Suppressor macrophage (primary cell): ENCODE measurements at regions not wholly inside any gene's neighbourhood (a gene's known extent, or its start where the extent isn't known, plus 50 kb on each side); places are given as distances from the start of the nearest gene placed in this dataset.

Experiments
- DNase-seq, 4 experiments: peaks; one replicate each; pipeline ENCODE4 v3.0.0-alpha.2; 2020 to 2022

DNA sequence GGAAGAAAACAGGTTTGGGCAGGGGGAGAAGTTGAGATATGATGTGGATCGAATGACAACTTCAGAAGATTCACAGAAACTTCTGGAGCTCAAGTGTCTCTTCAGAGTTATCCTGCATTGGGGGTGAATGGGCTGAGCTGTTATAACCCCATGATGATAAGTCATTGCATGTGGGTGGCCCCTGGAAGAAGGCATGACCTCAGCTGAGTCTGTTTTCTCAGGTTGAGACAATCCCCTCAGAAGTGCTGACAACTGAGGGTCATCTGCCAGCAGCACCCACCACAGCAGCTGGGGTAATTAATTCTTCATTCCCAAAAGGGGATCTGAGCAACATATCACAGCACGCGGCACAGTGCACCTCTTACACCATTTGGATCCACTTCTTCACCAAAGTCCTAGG lies 138.6 kb upstream of the CAMK1G start:
- peak; percentile 47 to 80 (median 66) for DNase-seq

DNA sequence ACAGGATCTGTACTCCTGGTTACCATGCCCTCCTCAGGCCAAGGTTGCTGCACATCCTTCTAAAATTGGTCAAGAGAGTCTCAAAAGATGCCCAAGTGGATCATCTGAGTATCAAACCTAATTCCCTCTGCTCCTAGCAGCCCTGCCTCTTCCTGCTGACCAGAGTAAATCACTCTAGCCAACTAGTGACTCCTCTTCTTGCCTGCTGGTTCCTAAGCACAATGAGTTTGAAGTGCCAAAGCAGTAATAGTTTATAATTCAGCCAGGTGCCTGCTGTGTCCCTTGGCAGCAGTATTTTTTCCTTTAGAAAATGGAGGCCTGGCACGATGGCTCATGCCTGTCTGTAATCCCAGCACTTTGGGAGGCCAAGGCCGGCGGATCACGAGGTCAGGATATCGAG lies 137.9 kb upstream of the CAMK1G start:
- DNase-seq = no peak

DNA sequence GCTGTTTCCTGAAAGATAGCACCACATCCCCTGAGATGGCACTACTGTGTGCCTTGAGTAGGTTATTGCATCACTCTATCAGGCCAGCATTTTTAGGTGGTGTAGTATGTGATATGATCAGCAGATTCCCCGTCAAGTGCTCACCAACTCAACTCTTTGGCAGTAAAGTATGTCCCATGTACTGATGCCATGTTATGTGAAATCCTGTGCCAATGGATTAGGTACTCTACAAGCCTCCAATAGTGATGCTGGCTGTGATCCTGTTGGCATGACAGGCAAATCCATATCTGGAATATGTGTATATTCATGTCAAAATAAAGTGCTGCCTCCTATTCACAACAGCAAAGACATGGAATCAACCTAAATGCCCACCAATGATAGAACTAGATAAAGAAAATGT lies 137.2 kb upstream of the CAMK1G start:
- DNase-seq = no peak

DNA sequence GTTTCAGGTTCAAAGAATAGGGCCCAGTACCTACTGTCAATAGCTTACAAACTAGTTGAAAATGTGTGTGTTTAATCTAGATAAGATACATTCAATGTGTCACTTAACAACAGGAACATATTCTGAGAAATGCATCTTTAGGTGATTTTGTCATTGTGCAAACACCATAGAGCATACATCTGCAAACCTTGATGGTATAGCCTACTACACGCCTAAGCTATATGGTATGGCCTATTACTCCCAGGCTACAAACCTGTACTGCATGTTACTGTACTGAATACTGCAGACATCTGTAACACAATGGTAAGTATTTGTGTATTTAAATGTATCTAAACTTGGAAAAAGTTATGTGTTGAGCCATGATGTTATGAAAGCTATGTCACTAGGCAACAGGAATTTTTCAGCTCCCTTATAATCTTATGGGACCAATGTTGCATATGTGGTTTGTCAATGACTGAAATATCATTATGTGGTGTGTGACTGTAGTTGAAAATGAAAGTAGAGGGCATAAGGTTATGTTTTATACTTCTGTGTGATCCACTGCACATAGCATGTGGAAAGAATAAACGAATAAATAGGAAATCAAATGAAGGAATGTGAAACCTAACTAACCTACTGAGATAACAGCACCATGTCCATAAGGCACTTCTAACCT lies 129.0 kb upstream of the CAMK1G start:
- no peak for DNase-seq

DNA sequence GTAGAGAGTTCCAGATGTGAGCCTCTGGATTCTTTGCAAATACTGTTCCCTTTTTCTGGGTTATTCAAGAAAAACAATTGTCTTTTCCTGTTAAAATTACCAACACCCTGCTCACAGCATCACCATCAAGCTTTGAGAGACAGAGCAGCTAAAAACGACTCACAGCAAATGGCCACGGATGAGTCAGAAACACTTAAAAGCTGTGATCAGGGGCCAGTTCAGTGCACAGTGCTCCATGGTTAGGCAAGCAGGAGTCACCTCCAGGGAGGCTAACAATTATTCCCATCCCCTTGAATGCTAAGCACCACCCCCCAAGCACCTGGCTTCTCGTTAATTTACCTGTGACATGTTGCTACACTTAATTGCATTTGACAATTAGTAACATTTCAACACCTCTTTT lies 128.4 kb upstream of the CAMK1G start:
- DNase-seq = peak in 3 of 4 experiments; percentile 11 to 50 (median 20)

DNA sequence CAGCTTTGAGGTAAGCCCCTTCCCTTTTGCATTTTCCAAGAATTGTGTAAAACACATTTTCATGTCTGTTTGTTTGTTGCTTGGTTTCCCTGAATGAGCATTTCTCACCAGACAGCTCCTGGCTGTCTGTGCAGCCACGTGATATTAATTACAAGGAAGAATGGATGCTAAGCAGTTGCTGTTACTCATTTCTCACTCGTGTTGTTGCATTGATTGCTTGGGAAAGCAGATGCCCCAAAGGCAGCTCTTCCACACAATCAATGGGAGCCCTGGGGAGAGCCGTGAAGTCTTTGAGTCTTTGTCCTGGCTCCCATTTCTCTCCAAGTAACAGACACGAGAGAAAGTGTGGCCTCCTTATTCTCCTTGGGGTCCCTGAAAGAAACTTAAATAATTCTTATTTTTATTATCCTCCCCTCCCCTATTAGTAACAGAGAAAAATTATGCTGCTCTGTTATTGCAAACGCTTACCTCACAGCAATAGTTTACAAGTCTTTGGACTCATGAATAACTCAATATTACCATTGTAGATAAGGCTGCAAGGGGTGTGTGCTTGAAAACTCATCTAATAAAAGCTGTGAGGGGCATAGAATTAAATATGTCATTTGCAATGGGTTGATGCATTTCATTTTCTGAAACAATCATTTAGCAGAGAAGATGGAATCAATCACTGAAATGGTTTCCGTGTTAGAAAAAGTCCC lies 127.7 kb upstream of the CAMK1G start:
- DNase-seq = no peak

DNA sequence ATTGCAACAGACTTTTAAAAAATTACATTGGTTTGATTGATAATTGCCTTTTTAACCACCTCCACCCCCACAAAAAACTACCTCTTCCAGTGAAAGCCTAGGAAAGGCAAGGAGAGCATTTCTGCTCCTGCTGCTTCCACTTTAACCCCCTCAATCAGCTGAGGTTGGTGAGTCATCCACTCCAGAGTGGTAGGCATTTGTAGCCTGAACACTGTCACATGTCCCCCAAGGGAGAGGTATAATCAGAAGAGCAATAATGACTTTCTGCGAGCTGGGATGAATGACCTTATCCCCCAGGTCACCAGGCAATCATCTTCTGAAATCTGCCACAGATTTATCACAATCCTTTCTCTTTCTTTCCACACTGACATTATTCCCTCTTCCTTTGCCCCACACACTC lies 126.6 kb upstream of the CAMK1G start:
- DNase-seq = peak; percentile 18 to 72 (median 54)

DNA sequence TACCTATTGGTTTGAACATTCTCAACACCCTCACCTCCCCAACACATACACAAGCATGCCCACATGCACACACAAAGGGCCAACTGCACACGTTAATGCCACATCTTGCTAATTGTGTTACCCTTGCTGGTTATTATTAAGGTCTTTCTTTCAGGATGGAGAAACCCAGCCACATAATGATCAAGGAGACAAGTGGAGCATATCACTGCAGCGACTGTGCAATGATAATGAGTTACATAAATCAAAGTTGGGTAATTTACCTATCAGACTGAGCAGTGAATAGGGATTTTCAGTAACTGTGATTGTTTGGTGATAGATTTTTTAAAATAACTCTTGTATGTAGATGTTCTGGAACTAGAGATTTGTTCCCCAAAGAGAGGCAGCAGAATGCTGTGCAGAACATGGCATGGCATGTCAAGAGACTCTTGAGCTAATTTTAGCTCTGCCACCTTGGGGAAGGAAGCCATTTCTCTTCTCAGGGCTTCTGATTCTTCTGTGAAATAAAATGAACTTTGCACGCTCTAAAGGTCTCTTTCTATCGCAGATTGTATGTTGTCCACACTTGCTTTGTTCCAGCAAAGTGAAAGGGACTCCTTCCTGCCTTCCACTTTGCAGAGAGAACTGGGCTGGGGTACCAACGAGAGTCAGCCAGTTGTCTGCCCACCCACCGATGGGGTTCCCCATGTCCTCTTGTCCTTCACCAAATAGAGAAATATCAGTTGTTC lies 126.0 kb upstream of the CAMK1G start:
- DNase-seq = no peak

DNA sequence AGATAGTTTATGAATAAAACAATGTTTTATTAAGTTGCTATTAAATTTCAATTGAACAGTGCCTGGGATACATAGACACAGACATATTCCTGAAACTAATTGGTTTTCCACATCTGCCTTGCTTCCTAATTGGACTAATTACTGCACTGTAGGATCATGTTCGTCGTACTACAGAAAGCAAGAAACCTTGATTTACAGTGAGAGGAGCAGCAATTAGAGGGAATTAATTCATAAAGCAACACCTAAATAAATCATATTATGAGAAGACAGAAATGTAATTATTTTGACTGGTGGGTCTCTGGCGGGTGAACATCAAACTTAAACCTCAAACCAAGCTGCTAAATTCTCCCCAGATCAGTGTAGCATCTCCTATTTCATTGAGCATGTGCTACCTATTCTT lies 124.6 kb upstream of the CAMK1G start:
- DNase-seq = no peak

DNA sequence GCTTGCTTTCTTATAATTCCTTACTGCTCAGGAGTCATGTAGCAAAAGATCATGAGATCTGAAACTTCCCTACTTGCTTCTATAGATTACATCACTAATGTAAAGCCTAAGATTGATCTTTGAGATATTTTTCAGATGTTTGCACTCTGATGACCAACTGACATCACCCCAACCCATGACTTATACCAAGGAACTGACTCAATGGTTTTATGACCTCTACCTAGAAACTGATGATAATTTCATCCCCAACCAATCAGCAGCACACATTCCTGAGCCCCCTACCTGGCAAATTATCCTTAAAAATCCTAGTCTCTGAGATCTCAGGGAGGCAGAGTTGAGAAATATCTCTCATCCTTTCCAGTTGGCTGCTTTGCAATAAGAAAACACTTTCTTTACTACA lies 122.3 kb upstream of the CAMK1G start:
- peak in 2 of 4 experiments; percentile 34 to 62 for DNase-seq

DNA sequence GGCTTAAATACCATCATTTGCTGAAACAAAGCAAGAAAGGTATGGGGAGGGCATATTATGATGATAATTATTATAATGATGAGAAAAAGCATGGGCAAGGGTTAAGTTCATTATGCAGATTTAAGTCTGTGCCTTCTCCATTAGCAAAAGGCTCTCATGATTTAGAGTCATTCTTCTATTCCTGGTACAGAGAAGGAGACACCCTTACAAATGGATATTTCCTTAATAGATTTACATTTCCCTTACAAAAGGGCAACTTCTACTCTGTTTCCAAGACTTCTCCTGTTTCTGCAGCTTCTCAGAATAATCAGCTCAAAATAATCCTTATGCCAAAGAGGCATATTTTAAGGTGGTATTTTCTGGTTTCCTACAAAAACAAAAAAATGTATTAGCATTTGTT lies 121.1 kb upstream of the CAMK1G start:
- no peak for DNase-seq

DNA sequence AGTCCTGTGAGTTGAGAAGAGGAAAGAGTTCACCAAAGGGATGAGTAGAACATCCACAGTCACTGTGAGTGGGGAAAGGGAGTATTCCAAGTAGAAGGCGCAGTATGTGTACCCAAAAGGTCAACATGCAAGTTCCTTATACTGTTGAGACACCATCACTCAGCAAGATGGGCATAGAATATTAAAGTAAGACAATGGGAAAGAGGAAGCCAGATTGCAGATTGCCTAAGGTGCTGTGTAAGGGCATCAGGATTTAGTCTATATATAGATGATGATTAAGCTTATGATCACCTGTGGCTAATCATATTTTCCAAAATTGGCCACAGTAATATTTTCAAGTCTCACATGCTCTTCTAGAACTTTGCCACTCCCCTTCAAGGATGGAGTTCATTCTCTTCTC lies 120.1 kb upstream of the CAMK1G start:
- DNase-seq = peak; percentile 14 to 71 (median 42)

DNA sequence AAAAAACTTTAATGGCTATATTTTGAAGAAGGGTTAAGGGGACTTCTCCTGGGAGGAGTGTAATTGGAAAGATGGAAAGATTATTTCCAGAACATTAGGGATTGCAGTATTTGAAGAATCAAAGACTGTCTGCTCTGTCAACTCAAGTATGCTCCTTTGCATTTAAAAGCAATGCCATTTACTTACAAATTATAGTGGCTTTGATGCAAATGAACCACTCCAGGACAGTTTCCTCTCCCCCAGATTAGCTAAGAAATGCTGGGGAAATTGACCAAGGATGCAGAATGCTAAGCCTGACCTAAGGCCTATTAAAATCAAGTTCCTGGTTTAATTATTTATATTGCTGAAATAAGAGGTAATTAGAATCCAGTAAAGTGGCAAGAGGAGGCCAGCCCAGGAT lies 110.5 kb upstream of the CAMK1G start:
- DNase-seq = no peak

DNA sequence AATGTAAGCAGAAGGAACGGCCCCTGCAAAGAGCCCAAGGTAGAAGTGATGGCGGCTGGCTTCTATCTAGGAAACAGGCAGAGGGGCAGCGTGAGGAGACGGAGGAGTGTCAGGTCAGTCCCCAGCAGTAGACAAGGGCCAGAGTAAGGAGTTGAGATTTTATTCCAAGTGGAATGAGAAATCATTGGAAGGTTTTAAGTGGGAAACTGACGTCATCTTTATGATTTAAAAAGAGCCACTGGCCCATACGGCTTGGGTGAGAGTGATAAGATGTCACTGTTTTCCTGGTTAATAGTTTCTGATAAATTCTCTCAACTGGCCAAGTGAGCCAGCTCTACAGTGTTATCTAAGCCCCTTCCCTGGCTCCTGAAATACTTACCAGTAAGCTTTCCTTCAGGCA lies 103.2 kb upstream of the CAMK1G start:
- no peak for DNase-seq

DNA sequence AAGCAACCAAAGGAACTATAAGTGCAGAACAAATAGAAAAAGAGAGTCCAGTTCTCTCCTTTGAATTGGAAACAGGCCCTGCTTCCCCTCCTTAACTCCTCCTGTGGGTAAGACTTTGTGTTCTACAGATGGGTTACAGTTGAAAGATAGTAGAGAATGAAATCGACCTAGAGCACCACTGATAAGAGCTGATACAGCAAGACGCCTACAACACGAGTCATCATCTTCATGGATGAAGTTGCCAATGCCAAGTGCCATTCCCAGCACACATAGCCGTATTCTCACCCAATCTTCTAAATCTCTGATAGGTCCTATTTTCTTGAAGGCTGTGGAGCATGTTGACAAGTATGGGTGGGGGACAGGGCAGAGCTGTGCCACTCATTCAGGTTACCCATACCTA lies 99.8 kb upstream of the CAMK1G start:
- DNase-seq = no peak

DNA sequence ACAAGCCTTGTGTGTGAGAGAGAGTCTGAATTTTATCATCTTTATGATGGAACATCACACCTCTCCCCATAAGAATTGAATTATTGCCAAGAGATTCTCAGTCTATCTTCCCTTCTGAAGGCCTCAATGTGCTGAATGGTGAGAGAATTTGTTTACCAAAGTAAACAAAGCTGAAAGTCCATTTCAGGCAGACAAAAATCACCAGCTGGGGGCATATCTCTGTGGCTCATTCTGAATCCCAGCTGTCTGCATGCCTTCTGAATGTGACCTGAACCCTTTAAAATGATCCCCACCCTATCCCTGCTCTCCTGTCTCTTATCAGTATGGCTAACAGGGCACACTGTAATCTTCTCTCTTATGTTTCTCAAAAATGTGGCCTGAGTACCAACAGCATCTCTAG lies 99.1 kb upstream of the CAMK1G start:
- no peak for DNase-seq

DNA sequence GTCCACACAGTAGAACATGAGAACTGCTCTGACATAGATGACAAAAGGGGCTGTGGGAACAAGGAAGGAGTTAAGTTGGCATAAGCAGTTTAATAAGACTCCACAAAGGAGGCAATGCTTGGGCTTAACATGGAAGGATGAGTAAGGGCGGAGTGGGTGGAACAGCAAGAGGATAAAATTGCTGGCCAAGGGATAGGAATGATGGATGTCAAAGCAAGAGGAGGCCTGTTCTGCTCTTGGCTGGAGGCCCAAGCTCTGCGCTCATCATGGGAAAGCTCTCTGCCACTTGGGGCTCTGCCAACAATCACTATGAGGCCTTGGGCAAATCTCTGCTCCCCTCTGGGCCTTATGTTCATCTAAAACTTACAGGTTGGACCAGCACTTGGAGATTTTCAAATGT lies 98.3 kb upstream of the CAMK1G start:
- DNase-seq = no peak

DNA sequence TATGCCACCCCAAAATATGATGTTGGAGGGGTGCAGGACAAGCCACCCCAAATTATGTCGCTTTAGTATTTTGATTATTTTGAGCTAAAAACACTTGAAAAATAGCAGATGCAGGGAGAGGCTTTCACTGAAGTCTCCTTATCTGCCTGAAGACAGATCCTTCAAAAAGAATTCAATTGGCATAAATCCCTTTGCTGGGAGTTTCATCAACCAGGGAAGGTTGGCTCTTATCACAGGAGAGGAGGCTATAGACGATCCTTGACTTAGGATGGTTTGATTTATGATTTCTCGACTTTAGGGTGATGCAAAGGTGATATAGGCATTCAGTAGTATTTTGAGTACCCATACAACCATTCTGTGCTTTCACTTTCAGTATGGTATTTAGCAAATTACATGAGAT lies 97.8 kb upstream of the CAMK1G start:
- DNase-seq = no peak

DNA sequence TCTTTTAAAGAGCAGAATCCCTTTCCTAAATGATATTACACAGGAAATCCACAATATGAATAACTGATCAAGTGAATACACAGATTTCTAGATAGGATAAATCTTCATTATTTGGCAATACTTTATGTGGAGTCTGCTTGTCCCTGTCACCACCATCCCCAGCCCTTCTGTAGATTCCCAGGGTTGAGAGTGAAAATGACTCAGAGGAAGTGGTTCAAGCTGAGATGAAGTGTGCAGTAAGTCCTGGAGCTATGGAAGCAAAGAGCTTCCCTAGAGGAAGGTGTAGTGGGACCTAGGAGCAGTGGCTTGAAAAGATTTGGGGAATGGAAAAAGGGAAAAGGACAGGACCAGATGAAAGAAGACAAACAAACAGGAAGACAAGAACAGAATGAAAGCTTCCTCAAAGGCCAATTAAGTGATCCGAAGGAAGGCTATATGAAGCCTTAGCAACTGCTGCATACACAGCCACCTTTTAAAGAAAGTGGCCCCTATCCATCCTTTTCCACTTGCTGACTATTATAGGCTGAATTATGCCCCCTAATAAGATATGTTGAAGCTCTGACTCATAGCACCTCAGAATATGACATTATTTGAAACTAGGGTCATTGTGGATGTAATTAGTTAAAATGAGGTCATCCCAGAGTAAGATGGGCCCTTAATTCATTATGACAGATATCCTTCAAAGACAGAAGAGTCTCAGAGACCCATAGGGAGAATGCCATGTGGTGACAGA lies 96.5 kb upstream of the CAMK1G start:
- DNase-seq = no peak

DNA sequence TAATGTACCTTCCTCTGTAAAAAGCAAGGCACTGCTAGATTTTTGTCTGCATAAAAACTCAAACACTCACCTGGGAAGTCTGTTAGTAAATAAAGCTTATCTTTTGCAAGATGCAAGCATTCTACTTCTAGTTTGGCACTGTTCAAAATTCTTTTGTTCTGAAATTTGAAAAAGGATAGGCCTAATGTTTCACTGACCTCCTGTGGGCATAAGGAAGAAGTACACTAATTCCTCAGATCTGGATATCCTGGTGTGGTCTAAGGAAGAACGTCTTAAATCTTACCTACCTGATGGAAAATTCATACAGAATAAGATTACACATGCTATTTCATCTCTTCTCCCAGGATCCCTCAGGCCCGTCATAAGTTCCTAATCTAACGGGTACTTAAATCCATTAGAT lies 93.5 kb upstream of the CAMK1G start:
- DNase-seq = peak in 1 of 4 experiments; percentile 5

DNA sequence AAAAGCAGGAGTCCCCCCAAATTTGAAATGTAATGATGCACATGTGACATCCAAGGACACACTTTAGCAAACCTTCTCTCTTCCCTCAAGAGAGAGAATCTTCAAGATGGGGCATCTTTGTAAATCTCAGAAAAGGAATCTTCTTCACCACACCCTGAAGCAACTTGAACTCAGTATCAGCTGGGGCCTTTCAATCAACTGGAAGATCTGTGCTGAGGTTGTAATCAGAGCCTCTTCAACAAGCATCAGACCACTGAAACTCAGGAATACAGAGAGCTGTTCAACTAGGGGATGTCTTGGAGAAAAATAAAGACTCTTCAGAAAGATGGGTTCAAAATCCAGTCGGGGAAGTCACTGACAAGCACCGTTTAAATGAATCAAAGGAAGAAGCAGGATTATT lies 92.5 kb upstream of the CAMK1G start:
- no peak for DNase-seq

DNA sequence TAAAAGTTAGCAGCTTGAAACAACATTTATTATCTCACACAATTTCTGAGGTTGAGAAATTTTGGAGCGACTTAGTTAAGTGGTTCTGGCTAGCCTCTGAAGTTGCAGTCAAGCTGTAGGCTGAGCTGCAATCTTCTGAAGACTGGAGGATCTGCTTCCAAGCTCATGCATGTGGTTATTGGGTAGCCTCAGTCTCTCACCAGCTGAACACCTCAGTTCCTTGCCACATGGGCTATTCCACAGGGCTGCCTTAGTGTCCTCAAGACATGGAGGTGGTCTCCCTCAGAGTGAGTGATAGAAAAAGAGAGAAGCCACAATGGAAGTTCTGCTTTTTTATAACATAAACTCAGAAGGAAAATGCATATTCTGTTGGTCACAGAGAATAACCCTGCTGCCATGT lies 92.0 kb upstream of the CAMK1G start:
- DNase-seq = no peak

DNA sequence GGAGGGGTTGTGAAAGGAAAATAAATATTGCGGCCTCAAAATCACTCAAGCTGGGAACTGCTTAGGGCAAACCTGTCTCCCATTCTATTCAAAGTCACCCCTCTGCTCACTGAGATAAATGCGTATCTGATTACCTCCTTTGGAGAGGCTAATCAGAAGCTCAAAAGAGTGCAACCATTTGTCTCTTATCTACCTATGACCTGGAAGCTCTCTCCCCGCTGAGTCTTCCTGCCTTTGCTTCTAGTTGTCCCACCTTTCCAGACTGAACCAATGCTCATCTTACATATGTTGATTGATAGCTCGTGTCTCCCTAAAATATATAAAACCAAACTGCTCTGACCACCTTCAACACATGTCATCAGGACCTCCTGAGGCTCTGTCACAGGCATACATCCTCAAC lies 91.6 kb upstream of the CAMK1G start:
- DNase-seq = no peak
